DOHH2 (cell line): ENCODE measurements at regions not wholly inside any gene's neighbourhood (a gene's known extent, or its start where the extent isn't known, plus 50 kb on each side); places are given as distances from the start of the nearest gene placed in this dataset.

Source experiments
- H3F3A ChIP-seq: fragments of 200-600 bp; sonication (generic), shearing (Covaris generic); 2 replicates; pipeline ENCODE4 v1.6.0; 2016; ENCODE audit warnings: antibody characterized with exemption, mild to moderate bottlenecking; ENCODE audit not compliant: control insufficient read depth, insufficient read depth
- H3K27ac ChIP-seq: fragments of 200-600 bp; sonication (generic); 2 replicates; pipeline ENCODE4 v1.5.1; 2014; ENCODE audit warnings: low read depth, mild to moderate bottlenecking, low read length, moderate library complexity
- H3K27me3 ChIP-seq: fragments of 200-600 bp; sonication (generic); 2 replicates; pipeline ENCODE4 v1.6.1; 2014; ENCODE audit warnings: mild to moderate bottlenecking, low read length, mixed read lengths; ENCODE audit not compliant: control insufficient read depth
- H3K36me3 ChIP-seq: fragments of 200-600 bp; sonication (generic); 2 replicates; pipeline ENCODE4 v1.6.1; 2014; ENCODE audit warnings: mild to moderate bottlenecking, low read length, moderate library complexity, mixed read lengths; ENCODE audit not compliant: control insufficient read depth
- H3K4me1 ChIP-seq: fragments of 200-600 bp; sonication (generic); 2 replicates; pipeline ENCODE4 v1.6.1; 2014; ENCODE audit warnings: mild to moderate bottlenecking, low read length, mixed read lengths; ENCODE audit not compliant: control insufficient read depth
- H3K4me2 ChIP-seq: fragments of 200-600 bp; sonication (generic); 2 replicates; pipeline ENCODE4 v1.6.0; 2014; ENCODE audit warnings: mild to moderate bottlenecking, low read length, moderate library complexity
- H3K4me3 ChIP-seq: fragments of 200-600 bp; sonication (generic); 2 replicates; pipeline ENCODE4 v1.5.1; 2014; ENCODE audit warnings: mild to moderate bottlenecking, low read length, mixed read lengths
- H3K79me2 ChIP-seq: fragments of 200-600 bp; sonication (generic); 2 replicates; pipeline ENCODE4 v1.6.1; 2014; ENCODE audit warnings: mild to moderate bottlenecking, low read length, mixed read lengths; ENCODE audit not compliant: control insufficient read depth
- H3K9me2 ChIP-seq: fragments of 200-600 bp; sonication (generic); replicated peaks from 2 replicates; pipeline ENCODE4 v1.6.1; 2014; ENCODE audit warnings: mild to moderate bottlenecking, low read length, mixed read lengths; ENCODE audit not compliant: control insufficient read depth
- H3K9me3 ChIP-seq: fragments of 200-600 bp; sonication (generic); 2 replicates; pipeline ENCODE4 v1.6.1; 2014; ENCODE audit warnings: antibody characterized with exemption, low read length, mixed read lengths; ENCODE audit not compliant: control insufficient read depth, insufficient read depth
- H4K20me1 ChIP-seq: fragments of 200-600 bp; sonication (generic); 2 replicates; pipeline ENCODE4 v1.6.0; 2014; ENCODE audit warnings: low read depth, mild to moderate bottlenecking, antibody characterized with exemption, low read length, moderate library complexity; ENCODE audit not compliant: control insufficient read depth, insufficient read depth
- CTCF ChIP-seq: fragments of 200-600 bp; sonication (generic); IDR thresholded peaks from one replicate; pipeline ENCODE4 v1.5.1; 2014; ENCODE audit warnings: antibody characterized with exemption, mild to moderate bottlenecking, low read depth, low read length; ENCODE audit not compliant: poor library complexity, severe bottlenecking
- EZH2phosphoT487 ChIP-seq: fragments of 200-600 bp; sonication (generic); IDR thresholded peaks from 2 replicates; pipeline ENCODE4 v1.6.1; 2017; ENCODE audit warnings: borderline replicate concordance, mild to moderate bottlenecking, antibody characterized with exemption, low read length, moderate library complexity, mixed read lengths

- H3K36me3 ChIP-seq, result no peaks in the 10 kb centered on the region
These were observed 1906.6 kb upstream of the TENM3 start for GRCh38 chr4:180336494-180337090.

GRCh38 chr4:180341926-180342325 lies 1901.3 kb upstream of the TENM3 start:
- Histone ChIP-seq H3K9me2 (no peaks in the 10 kb centered on the region), H3F3A (no peaks in the 10 kb centered on the region), H3K4me3 (no peak overlapping the region), H3K4me2 (no peak overlapping the region), H3K27ac (no peak overlapping the region), H3K27me3 (no peaks in the 10 kb centered on the region), H3K79me2 (no peaks in the 10 kb centered on the region), H3K9me3 (no peaks in the 10 kb centered on the region; the same call in 1 of the 2 replicates), H3K36me3 (no peaks in the 10 kb centered on the region), H4K20me1 (no peaks in the 10 kb centered on the region), H3K4me1 (no peaks in the 10 kb centered on the region)
- TF ChIP-seq EZH2phosphoT487 (no peak), CTCF (no peak)

More at GRCh38 chr4:180336494-180337090, 1906.6 kb upstream of the TENM3 start:
- no peaks in the 10 kb centered on the region for H4K20me1 ChIP-seq
- H3K9me2 ChIP-seq, result no peaks in the 10 kb centered on the region
- no peak for TF ChIP-seq EZH2phosphoT487
- TF ChIP-seq CTCF, result no peak
- no peak overlapping the region for H3K4me2 ChIP-seq
- H3K79me2 ChIP-seq, result no peaks in the 10 kb centered on the region
- no peaks in the 10 kb centered on the region for H3K27me3 ChIP-seq
- no peaks in the 10 kb centered on the region for H3K4me1 ChIP-seq
- H3F3A ChIP-seq, result no peaks in the 10 kb centered on the region
- H3K9me3 ChIP-seq, result no peaks in the 10 kb centered on the region; the same call in 1 of the 2 replicates
- no peak overlapping the region for H3K4me3 ChIP-seq
- H3K27ac ChIP-seq, result no peak overlapping the region

- TF ChIP-seq EZH2phosphoT487, result no peak
- no peak for TF ChIP-seq CTCF
- Histone ChIP-seq H3K9me2 (no peaks in the 10 kb centered on the region), H3K4me2 (no peak overlapping the region), H3K36me3 (no peaks in the 10 kb centered on the region), H4K20me1 (no peaks in the 10 kb centered on the region), H3K27ac (no peak overlapping the region), H3K27me3 (no peaks in the 10 kb centered on the region), H3K4me3 (no peak overlapping the region), H3F3A (no peaks in the 10 kb centered on the region), H3K4me1 (peaks cover 6% of the 10 kb centered on the region), H3K79me2 (no peaks in the 10 kb centered on the region), H3K9me3 (no peaks in the 10 kb centered on the region)
These were observed 1892.3 kb upstream of the TENM3 start for GRCh38 chr4:180350901-180351300.
